PC-3 (cell line): ENCODE measurements at regions not wholly inside any gene's neighbourhood (a gene's known extent, or its start where the extent isn't known, plus 50 kb on each side); places are given as distances from the start of the nearest gene placed in this dataset.

Experiments
- ATAC-seq: fragments of 200-7000 bp; cut with Tn5 transposase; 2 replicates; pipeline ENCODE4 v1.9.1; 2020; ENCODE audit warnings: mild to moderate bottlenecking, moderate library complexity
- BruUV-seq: library from RNA; stranded (reverse); fragments of 400-500 nt; replicated peaks from 2 replicates; lab custom pipeline; 2021; lab: Mats Ljungman, UMichigan
- CTCF ChIA-PET: fragments of 300-600 bp; sonication (Branson Sonifier 250); formaldehyde crosslinking; loops from one replicate; lab custom pipeline; 2022; ENCODE audit warnings: antibody characterized with exemption; lab: Charles Lee
- POLR2A ChIA-PET: fragments of 300-600 bp; sonication (Branson Sonifier 250); formaldehyde crosslinking; loops from one replicate; lab custom pipeline; 2022; ENCODE audit warnings: antibody characterized with exemption; ENCODE audit not compliant: unreplicated experiment; lab: Charles Lee
- DNase-seq: peaks from one replicate; pipeline ENCODE4 v3.0.0-alpha.2; 2015
- H2AFZ ChIP-seq: fragments of 300-600 bp; sonication (generic); 2 replicates; pipeline ENCODE4 v1.6.0; 2016; ENCODE audit warnings: antibody characterized with exemption, low read length
- H3F3A ChIP-seq: fragments of 300-600 bp; sonication (generic); one replicate; pipeline ENCODE4 v1.6.0; 2017; ENCODE audit warnings: antibody characterized with exemption, low read length, control low read depth, mild to moderate bottlenecking; ENCODE audit not compliant: unreplicated experiment
- H3K27ac ChIP-seq: fragments of 300-600 bp; sonication (generic); 2 replicates; pipeline ENCODE4 v1.5.1; 2016; ENCODE audit warnings: mild to moderate bottlenecking, low read length
- H3K27me3 ChIP-seq: fragments of 300-600 bp; sonication (generic); 2 replicates; pipeline ENCODE4 v1.6.1; 2016; ENCODE audit warnings: low read length, mixed read lengths
- H3K36me3 ChIP-seq: fragments of 300-600 bp; sonication (generic); 2 replicates; pipeline ENCODE4 v1.6.1; 2016; ENCODE audit warnings: low read depth, mixed run types, low read length, mixed read lengths
- H3K4me1 ChIP-seq: fragments of 300-600 bp; sonication (generic); 2 replicates; pipeline ENCODE4 v1.5.1; 2016; ENCODE audit warnings: low read length; ENCODE audit not compliant: insufficient read depth
- H3K4me2 ChIP-seq: fragments of 300-600 bp; sonication (generic); 2 replicates; pipeline ENCODE4 v1.6.0; 2016; ENCODE audit warnings: low read length
- H3K4me3 ChIP-seq: fragments of 300-600 bp; sonication (generic); 2 replicates; pipeline ENCODE4 v1.5.1; 2016; ENCODE audit warnings: mild to moderate bottlenecking, low read length, mixed read lengths
- H3K79me2 ChIP-seq: fragments of 300-600 bp; sonication (generic); 2 replicates; pipeline ENCODE4 v1.6.1; 2017; ENCODE audit warnings: low read length, mixed read lengths
- H3K9ac ChIP-seq: fragments of 300-600 bp; sonication (generic); 2 replicates; pipeline ENCODE4 v1.6.0; 2016; ENCODE audit warnings: mild to moderate bottlenecking, low read length
- H3K9me2 ChIP-seq: fragments of 300-600 bp; sonication (generic); replicated peaks from 2 replicates; pipeline ENCODE4 v1.6.1; 2016; ENCODE audit warnings: mixed run types, low read length, mixed read lengths
- H3K9me3 ChIP-seq: fragments of 300-600 bp; sonication (generic); 2 replicates; pipeline ENCODE4 v1.6.1; 2016; ENCODE audit warnings: low read length, mixed read lengths
- H4K20me1 ChIP-seq: fragments of 300-600 bp; sonication (generic); 2 replicates; pipeline ENCODE4 v1.6.1; 2016; ENCODE audit warnings: low read length, mixed read lengths
- CTCF ChIP-seq: fragments of 300-600 bp; sonication (generic); conservative IDR thresholded peaks from 2 replicates; pipeline ENCODE4 v1.5.1; 2017; ENCODE audit warnings: antibody characterized with exemption, low read depth, mild to moderate bottlenecking, low read length
- EZH2 ChIP-seq: fragments of 300-600 bp; sonication (generic); IDR thresholded peaks from one replicate; pipeline ENCODE4 v1.6.1; 2017; ENCODE audit warnings: antibody characterized with exemption, mild to moderate bottlenecking, low read length; ENCODE audit not compliant: unreplicated experiment
- EZH2phosphoT487 ChIP-seq: fragments of 300-600 bp; sonication (generic); IDR thresholded peaks from 2 replicates; pipeline ENCODE4 v1.6.1; 2018; ENCODE audit warnings: mild to moderate bottlenecking, antibody characterized with exemption, low read length, borderline replicate concordance
- intact Hi-C: fragments of 100-400 bp; cut with micrococcal nuclease; formaldehyde crosslinking; loops from 2 replicates; pipeline ENCODE4 v1.9.0; 2023

- H2AFZ ChIP-seq: no peak overlapping the region
- CTCF ChIA-PET: no interaction called here
- H3K9ac ChIP-seq: no peak overlapping the region
- no peaks in the 10 kb centered on the region for H3K9me2 ChIP-seq
- no peak for DNase-seq
- no peaks in the 10 kb centered on the region for H3K36me3 ChIP-seq
- peaks cover 58% of the 10 kb centered on the region for H3K27me3 ChIP-seq
- no peaks in the 10 kb centered on the region for H3K4me1 ChIP-seq
- POLR2A ChIA-PET: no interaction called here
- no peak for ATAC-seq
- no peaks in the 10 kb centered on the region for H3F3A ChIP-seq
- H3K27ac ChIP-seq: no peak overlapping the region
- no peaks in the 10 kb centered on the region for H3K9me3 ChIP-seq
- H3K79me2 ChIP-seq: no peaks in the 10 kb centered on the region
- H3K4me2 ChIP-seq: no peak overlapping the region
- BruUV-seq: no TSS peak
- intact Hi-C loops: no loop called here
- H3K4me3 ChIP-seq: no peak overlapping the region
- TF ChIP-seq CTCF (no peak), EZH2 (no peak), EZH2phosphoT487 (no peak)
- H4K20me1 ChIP-seq: no peaks in the 10 kb centered on the region
Observed at GRCh38 chr10:100622946-100623345, 87.2 kb downstream of the HIF1AN start.

- no peaks in the 10 kb centered on the region for H3K79me2 ChIP-seq
- no peaks in the 10 kb centered on the region for H3K4me1 ChIP-seq
- DNase-seq: no peak
- POLR2A ChIA-PET: no interaction called here
- no peak for TF ChIP-seq CTCF
- no peak for TF ChIP-seq EZH2
- no peak for TF ChIP-seq EZH2phosphoT487
- H3K9ac ChIP-seq: no peak overlapping the region
- no peaks in the 10 kb centered on the region for H3K9me3 ChIP-seq
- H3K27ac ChIP-seq: no peak overlapping the region
- peaks cover 60% of the 10 kb centered on the region for H3K27me3 ChIP-seq
- H3K4me3 ChIP-seq: no peak overlapping the region
- no peak overlapping the region for H3K4me2 ChIP-seq
- no peaks in the 10 kb centered on the region for H3K9me2 ChIP-seq
- no peak overlapping the region for H2AFZ ChIP-seq
- no peaks in the 10 kb centered on the region for H4K20me1 ChIP-seq
- CTCF ChIA-PET: no interaction called here
- no TSS peak for BruUV-seq
- ATAC-seq: no peak
- no peaks in the 10 kb centered on the region for H3F3A ChIP-seq
- no peaks in the 10 kb centered on the region for H3K36me3 ChIP-seq
- intact Hi-C loops: no loop called here
Observed at GRCh38 chr10:100623521-100624230, 87.9 kb downstream of the HIF1AN start.

GRCh38 chr10:100624298-100624697 lies 88.6 kb downstream of the HIF1AN start:
- Histone ChIP-seq H3K79me2 (no peaks in the 10 kb centered on the region), H3K9me2 (no peaks in the 10 kb centered on the region), H3K4me2 (no peak overlapping the region), H3K9ac (no peak overlapping the region), H3K4me1 (no peaks in the 10 kb centered on the region), H3K27ac (no peak overlapping the region), H3F3A (no peaks in the 10 kb centered on the region), H3K36me3 (no peaks in the 10 kb centered on the region), H3K9me3 (no peaks in the 10 kb centered on the region), H2AFZ (no peak overlapping the region), H4K20me1 (no peaks in the 10 kb centered on the region), H3K4me3 (no peak overlapping the region), H3K27me3 (peaks cover 60% of the 10 kb centered on the region)
- POLR2A ChIA-PET: no interaction called here
- intact Hi-C loops: no loop called here
- no TSS peak for BruUV-seq
- no peak for ATAC-seq
- no peak for DNase-seq
- TF ChIP-seq CTCF (no peak), EZH2 (no peak), EZH2phosphoT487 (no peak)
- CTCF ChIA-PET: no interaction called here
